ENCODE measurements at regions not wholly inside any gene's neighbourhood (a gene's known extent, or its start where the extent isn't known, plus 50 kb on each side); places are given as distances from the start of the nearest gene placed in this dataset.

DNA sequence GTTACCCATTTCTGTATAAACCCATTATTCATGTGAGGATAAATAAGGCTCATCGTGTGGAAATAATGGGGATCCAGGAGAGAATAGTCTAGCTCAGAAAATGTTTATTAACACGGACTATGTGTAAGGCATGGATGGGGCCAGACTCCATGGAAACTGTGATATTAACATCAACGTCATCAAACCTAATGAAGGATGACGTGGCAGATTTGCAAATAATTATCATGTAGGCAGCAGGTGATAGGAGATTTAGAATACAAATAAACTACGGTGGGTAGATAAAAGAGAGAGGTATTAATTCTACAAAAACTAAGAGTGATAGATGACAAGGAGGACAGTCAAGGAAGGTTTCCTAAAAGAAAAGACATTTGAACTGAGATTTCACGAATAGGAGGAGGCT, 592.2 kb downstream of the REEP3 start:
- TF ChIP-seq, protein P1, sequence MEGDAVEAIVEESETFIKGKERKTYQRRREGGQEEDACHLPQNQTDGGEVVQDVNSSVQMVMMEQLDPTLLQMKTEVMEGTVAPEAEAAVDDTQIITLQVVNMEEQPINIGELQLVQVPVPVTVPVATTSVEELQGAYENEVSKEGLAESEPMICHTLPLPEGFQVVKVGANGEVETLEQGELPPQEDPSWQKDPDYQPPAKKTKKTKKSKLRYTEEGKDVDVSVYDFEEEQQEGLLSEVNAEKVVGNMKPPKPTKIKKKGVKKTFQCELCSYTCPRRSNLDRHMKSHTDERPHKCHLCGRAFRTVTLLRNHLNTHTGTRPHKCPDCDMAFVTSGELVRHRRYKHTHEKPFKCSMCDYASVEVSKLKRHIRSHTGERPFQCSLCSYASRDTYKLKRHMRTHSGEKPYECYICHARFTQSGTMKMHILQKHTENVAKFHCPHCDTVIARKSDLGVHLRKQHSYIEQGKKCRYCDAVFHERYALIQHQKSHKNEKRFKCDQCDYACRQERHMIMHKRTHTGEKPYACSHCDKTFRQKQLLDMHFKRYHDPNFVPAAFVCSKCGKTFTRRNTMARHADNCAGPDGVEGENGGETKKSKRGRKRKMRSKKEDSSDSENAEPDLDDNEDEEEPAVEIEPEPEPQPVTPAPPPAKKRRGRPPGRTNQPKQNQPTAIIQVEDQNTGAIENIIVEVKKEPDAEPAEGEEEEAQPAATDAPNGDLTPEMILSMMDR (IDR thresholded peaks at IDR 0.05) = no peak
- no peak for TF ChIP-seq POLR2A (IDR thresholded peaks at IDR 0.05)

Measured in esophagus squamous epithelium (tissue), 4 donors.